Midbrain (tissue), 1 donor: ENCODE measurements at regions not wholly inside any gene's neighbourhood (a gene's known extent, or its start where the extent isn't known, plus 50 kb on each side); places are given as distances from the start of the nearest gene placed in this dataset.
"Not testable (repeated sequence)": the region's sequence is repeated elsewhere in the genome, so short reads cannot be mapped to it uniquely, and the experiment has no call there.

Source experiments
- DNase-seq: peaks from one replicate; lab custom pipeline; 2025; lab: John Stamatoyannopoulos, UW

DNA sequence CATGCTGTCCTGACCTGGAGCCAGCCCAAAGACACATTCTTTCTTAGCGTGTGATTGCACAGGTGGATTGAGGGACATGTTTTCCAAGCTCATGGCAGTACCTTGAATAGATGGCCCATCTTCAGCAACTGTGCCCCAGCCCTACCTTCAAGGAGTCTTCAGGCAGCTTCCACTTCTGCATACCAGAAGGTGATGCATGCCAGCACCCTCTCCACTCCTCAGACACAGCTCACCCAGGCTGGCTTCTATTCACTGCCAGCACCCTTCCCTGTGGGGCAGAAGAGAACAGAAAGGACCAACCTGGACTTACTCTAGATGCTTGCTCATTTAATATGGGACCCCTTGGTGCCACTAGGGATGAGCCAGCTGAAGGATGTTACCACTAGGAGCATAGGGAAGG is 466.4 kb upstream of the ISX start:
- no peak for DNase-seq

DNA sequence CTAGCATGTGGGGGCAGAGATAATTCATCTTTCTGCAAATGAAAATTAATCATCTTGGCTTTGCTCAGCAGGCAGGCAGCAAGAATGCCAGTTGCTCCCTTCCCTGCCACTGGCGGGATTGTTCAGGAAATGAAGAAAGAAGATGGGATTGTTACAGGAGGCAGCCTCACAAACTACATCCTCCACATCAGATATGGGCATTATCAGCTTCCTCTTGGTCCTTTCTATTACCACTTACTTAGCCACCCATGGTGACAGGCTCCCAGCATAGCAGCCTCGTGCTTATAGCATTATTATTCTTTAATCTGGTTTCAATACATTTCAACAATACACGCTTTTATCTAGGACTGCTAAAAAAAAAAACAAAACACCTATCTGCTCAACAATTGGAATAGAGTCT is 461.6 kb upstream of the ISX start:
- no peak for DNase-seq

DNA sequence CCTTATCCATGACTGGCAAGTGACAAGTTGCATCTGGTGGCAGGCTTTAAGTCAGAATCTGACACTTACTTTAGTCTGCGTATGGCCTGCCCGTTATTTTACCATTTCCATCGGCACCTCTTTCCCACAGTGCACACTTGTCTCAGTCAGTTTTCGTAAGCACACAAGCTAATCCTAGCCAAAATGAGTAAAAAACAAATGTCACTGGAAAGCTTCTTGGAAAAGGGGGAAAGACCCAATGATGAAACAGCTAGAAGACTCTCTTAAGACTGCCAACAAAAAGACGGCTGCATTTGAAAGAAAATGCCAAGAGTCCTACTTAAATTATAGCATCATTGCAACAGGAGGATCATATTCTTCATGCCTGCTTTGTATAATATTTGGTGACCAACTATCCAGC is 457.9 kb upstream of the ISX start:
- DNase-seq: no peak

DNA sequence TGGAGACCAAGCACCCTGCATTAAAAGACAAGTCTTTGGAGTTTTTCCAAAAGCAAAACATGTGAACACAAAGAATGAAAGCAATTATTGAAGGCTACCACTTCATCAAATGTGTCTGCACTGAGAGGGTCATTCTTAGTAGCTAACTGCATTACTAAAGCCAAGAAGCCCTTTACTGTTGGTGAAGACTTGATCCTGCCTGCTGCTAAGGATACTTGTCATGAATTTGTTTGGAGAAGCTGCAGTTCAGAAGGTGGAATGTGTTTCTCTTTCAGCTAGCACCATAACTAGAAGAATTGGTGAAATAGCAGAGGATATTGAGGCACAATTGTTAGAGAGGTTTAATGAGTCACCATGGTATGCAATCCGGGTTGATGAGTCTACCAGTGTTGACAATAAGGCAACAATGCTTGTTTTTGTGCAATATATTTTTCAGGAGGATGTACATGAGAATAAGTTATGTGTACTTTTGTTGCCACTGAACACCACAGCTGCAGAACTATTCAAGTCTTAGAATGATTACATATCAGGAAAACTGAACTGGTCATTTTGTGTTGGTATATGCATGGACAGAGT is 457.3 kb upstream of the ISX start:
- no peak for DNase-seq

DNA sequence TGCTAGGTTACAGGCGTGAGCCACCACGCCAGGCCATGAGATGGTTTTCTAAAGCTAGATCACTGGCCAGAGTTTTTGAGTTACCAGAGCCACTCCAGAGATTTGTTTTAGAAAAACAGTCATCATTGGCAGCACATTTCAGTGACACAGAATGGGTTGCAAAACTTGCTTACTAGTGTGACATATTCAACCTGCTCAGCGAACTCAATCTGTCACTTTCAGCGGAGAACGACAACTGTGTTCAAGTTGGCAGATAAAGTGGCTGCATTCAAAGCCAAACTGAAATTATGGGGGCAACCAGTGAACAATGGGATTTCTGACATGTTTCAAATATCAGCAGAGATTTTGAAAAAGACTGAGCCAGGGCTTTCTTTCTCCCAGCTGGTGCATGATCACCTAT is 456.3 kb upstream of the ISX start:
- DNase-seq: no peak

DNA sequence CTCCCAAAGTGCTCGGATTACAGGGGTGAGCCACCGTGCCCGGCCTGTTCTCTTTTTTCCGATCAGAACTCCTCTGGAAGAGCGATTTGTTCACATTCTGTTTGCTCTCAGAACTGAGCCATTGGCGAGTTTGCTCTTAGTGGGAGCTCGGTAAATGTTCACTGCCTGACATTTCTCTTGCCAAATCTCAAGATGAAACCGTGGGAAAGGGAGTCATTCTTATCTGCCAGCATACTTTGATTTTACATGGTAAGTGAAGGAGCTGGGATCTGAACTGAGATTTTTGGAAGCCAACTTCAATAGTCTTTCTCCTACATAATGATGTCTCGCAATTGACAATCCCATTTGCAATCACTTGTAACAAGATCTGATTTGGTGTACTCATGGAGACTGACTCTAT is 445.8 kb upstream of the ISX start:
- DNase-seq: no peak

DNA sequence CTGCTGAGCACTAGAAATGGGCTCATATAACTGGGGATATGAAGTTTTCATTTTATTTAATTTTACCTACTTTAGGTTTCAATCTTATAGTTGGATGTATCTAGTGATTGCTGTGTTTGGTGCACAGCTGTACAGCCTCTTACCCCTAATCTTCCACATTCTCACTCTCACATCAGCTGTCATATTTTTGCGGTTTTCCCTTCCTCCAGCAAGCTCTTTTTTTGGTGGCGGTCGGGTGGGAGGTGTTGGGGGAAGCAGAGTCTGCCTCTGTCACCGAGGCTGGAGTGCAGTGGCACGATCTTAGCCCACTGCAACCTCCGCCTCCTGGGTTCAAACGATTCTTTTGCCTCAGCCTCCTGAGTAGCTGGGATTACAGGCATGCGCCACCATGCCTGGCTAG is 445.1 kb upstream of the ISX start:
- no peak for DNase-seq

DNA sequence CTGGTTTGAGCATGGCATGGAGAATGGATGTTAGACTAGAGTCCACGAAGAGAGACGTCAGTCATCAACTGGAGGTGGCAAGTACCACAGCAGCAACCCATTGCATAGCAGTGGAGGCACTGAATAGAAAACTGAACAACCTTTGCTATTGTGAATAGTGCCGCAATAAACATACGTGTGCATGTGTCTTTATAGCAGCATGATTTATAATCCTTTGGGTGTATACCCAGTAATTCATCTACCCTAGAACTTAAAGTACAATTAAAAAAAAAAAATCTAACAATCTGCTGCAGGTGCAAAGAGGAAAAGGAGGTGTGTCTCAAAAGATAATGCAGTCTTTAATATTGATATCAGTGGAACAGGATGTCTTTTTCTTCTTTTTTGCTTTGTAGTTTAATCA is 443.4 kb upstream of the ISX start:
- DNase-seq: no peak

DNA sequence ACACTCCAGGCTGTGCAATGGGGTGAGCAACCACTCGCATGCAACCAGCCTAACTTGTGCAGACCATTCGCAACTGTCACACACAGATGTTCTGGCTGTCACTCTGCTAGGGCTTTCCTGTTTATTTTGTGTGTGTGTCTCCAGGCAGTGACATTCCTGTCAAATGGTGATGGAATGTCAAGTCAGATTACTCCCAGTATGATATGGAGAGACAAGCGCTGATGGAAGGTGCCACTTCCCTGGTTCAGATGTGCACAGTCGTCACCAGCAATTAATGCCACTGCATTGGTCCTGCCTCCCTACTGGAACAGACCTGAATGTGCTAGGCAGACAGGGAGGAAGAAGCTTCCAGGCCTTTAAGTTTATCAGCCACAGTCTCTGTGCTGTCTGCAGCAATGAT is 442.4 kb upstream of the ISX start:
- no peak for DNase-seq

DNA sequence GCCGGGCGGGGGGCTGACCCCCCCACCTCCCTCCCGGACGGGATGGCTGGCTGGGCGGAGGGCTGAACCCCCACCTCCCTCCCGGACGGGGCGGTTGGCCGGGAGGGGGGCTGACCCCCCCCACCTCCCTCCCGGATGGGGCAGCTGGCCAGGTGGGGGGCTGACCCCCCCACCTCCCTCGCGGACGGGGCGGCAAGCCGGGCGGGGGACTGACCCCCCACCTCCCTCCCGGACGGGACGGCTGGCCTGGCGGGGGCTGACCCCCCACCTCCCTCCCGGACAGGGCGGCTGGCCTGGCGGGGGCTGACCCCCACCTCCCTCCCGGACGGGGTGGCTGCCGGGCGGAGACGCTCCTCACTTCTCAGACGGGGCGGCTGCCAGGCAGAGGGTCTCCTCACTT is 440.1 kb upstream of the ISX start:
- DNase-seq: not testable (repeated sequence)

DNA sequence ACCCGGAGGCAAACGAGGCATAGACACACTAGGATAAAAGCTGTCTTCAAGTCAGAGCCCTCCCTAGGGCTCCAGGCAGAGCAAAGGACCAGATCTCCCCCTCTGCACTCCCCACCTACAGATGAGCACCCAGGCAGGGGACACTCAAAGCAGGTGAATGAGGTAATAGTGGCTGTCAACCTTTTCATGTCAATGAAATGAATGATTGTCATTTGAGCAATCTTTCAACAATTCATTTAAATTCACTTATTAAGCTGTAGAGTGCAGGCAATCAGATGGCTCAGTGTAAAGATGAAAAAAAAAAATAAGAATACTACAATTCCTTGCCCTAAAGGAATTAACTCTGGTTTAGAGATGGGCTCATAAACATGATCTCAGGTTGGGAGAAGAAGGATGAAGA is 427.8 kb upstream of the ISX start:
- DNase-seq: no peak

DNA sequence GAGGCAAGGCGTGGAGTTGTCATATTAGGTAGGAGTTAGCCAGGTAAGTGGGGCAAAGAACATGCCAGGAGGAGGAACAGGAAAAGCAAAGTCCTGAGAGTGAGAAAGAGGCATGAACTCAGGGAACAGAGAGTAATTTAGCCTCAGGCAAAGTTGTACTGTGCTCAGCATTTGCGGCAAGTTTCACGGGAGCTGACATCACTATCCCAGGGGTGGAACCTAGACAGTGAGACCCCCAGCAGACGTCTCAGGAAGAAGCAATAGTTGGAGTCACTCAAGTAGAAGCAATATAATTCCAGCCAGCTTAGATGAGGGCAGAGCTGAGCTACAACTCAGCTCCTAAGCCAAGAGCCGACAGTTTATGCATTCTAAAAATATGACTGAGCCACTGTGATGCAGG is 426.0 kb upstream of the ISX start:
- DNase-seq: no peak

DNA sequence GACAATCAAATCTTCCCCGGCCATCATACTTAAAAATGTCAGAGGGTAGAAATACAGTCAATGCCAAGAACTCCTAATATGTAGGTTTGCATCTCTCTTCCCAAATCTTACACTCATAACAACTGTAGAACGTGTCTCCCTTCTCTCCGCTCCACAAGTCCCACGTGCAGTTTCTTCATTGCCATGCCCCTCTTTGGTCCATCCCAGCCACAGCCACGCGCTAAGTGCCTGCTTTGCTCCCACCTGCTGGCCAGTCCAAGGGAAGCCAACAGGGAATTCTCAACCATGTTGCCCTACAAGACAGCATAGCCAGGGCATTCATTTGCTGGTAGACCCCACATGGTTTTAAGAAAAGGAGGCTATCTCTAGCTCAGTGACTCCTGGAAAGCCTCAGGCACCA is 420.6 kb upstream of the ISX start:
- no peak for DNase-seq

DNA sequence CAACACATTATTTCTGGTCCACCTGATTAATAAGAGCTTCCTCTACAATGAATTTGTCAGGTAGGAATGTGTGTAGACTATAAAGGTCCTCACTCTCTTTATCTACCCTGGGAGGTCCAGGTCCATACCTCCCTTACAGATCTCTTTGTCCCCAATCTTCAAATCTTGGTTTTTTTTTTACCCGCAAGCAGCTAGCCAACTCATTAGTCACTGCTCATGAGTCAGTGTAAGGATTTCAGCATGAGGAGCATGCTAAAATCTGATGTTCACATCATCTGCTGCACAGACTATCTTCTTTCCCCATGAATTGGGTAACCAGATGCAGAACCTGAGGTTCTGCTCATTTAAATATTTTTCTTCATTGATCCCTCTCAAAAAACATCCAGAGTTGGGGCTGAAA is 397.0 kb upstream of the ISX start:
- DNase-seq: no peak

DNA sequence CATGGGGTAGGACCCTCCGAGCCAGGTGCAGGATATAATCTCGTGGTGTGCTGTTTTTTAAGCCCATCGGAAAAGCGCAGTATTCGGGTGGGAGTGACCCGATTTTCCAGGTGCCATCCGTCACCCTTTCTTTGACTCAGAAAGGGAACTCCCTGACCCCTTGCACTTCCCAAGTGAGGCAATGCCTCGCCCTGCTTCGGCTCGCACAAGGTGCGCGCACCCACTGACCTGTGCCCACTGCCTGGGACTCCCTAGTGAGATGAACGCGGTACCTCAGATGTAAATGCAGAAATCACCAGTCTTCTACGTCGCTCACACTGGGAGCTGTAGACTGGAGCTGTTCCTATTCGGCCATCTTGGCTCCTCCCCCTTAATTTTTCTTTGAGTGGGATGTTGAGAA is 382.9 kb upstream of the ISX start:
- not testable (repeated sequence) for DNase-seq

DNA sequence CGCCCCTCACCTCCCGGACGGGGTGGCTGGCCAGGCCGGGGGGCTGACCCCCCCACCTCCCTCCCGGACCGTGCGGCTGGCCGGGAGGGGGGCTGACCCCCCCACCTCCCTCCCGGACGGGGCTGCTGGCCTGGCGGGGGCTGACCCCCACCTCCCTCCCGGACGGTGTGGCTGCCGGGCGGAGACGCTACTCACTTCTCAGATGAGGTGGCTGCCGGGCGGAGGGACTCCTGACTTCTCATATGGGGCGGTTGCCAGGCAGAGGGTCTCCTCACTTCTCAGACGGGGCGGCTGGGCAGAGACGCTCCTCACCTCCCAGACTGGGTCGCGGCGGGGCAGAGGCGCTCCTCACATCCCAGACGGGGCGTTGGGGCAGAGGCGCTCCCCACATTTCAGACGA is 381.7 kb upstream of the ISX start:
- not testable (repeated sequence) for DNase-seq

DNA sequence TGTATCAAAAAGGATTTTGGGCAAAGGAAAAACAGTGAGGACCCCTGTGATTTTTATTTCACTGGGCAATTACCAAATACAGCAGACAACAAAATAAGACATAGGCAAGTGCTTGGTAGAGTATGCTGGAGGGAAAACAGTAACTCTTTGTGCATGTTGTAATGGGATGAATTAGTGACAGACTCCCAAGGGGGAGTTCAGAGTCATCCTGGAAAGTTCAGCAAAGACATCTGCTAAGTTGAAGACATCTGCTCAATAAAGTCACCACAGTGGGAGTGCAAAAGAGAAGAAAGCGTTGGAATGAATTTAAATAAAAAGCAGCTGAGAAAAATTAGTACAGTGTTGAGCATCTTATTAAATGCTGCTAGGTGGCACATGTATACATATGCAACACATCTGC is 378.8 kb upstream of the ISX start:
- DNase-seq: no peak

DNA sequence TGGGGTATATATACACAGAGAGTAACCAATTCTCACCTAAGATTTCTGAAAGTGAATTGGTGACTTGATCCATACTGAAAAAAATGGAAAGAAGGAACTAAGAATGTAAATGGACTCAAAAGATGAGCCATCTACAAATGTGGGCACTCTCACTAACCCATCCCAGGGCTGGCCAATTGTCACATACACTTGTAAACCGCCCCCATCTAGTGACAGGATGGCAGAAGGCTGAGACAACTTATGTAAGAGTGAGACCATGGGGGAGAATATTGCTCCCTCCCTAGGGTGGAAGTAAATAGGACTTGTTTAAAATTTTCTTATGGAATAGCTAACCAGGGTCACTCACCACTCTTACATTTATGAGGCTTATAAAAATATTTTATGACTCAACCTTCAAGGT is 377.1 kb upstream of the ISX start:
- DNase-seq: no peak

DNA sequence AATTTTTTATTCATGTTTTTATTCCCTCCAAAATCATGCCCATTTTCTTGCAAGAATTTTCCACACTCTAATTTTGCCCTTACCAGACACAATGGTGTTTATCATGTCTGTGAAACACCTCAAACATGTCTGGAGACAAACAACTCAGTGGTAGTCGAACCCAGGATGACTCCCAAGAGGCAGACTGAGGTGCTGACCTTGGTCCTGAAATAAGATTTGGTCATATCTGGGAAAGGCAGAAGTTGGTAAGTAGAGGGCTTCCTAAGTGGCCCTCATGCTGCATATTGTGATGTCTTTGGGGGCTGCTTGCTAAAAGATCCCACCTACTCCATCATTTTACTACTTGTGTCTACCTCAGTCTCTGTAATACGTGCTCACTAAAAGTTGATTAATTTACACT is 369.4 kb upstream of the ISX start:
- DNase-seq: no peak

DNA sequence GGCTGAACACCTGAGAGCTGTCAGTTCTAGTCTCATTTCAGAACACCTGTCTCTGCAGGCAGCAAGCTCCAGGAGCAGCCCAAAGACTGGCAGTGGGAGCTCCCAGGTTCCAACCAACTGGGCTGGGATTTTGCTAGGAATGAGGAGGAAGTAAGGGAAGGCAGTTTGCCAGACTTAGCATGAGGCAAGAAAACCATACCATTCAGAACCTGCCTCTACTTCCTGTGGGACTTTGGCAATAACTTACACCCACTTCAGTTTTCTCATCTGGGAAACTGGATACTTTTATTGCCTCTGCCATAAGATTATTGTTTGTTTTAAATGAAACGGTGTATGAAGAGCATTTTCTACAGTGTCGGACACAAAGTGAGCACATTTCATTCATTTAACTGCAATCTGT is 363.7 kb upstream of the ISX start:
- DNase-seq: no peak

DNA sequence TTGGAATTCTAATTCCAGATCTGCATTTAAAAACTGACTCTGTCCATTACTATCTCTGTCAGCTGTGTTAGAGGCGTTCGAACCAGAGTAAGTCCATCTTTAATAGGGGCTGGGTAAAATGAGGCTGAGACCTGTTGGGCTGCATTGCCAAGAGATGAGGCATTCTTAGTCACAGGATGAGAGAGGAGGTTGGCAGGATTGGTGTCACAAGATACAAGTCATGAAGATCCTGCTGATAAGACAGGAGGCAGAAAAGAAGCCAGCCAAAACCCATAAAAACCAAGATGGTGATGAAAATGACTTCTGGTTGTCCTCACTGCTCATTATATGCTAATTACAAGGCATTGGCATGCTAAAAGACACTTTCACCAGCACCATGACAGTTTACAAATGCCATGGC is 356.3 kb upstream of the ISX start:
- DNase-seq: no peak

DNA sequence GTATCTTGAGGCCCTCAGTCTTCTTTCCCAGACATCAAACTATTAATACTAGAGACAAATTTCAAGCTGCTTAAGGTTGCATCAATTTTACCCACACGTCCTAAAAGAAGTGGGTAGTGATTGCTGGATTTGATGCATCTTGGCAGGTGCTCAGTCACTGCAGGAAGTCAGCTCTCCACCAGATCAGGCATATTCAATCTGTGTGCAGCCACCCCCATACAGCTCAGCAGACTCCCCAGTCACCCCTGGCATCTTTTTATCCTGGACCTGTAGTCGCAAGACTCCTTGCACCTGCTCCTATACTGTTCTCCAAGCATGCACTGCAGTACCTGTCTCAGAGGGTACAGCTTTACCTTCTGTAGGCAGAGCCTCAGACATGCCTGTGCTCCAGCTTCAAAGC is 343.1 kb upstream of the ISX start:
- DNase-seq: no peak

DNA sequence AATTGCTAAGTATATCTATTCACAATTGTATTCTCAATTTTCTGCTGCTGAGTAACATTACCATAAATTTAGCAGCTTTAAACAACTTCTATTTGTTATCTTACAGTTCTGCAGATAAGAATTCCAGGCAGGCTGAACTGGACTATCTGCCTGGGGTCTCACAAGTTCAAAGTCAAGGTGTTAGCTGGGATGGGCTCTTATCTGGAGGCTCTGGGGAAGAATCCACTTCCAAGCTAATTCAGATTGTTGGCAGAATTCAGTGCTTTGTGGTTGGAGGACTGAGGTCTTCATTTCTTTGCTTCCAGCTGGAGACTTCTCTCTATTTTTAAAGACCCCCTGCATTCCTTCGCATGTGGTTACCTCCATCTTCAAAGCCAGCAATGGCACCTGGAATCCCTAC is 329.9 kb upstream of the ISX start:
- DNase-seq: no peak

DNA sequence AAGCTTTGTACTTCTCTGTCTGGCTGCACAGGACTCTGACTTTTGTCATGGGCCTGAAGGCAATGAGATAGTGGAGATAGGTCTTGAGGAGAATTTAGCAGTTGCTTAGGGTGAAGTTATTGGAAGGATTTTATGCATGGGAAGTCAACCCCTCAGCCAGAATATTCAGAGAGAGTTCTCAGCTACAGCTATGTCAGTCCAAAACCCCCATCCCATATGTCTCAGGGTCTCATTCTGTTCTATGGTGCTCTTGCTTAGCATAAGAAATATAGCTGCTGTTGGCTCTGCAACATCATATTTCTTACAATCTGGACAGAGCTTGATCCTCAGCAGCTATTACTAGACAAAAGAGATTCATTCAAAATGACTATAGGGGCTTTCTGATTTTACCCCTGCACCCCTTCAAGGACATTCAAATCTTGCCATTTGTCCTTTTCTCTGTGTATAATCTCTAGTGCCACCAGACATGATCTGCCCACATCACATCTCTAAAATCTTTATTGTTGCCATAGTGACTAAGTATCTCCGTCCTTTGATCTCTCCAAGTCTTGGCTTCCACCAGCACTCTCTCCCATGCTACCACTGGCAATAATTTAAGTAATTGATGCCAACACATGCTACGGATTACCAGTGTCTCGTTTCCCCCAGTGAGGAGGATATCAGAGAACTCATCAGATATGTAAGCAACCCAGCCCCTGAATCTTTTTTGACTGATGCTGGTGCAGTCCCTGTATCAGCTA is 327.1 kb upstream of the ISX start:
- DNase-seq: no peak
